WTC11 (cell line): ENCODE measurements at regions not wholly inside any gene's neighbourhood (a gene's known extent, or its start where the extent isn't known, plus 50 kb on each side); places are given as distances from the start of the nearest gene placed in this dataset.

ENCODE experiments used
- GTF2I ChIP-seq: fragments of 250-450 bp; sonication (Bioruptor Pico); conservative IDR thresholded peaks from 2 replicates; pipeline ENCODE4 v1.4.0; 2021; ENCODE audit warnings: mild to moderate bottlenecking
- SP1 ChIP-seq: sonication (generic); formaldehyde crosslinking; conservative IDR thresholded peaks from 2 replicates; pipeline ENCODE4 v1.8.1; 2022; ENCODE audit warnings: missing genetic modification reagents

- TF ChIP-seq GTF2I (no peak), SP1 (CRISPR knock-in tag) (no peak)
Observed at GRCh38 chr1:209511169-209511568, 72.3 kb upstream of the CAMK1G start.
